Hindlimb muscle (tissue), 1 donor: ENCODE measurements at regions not wholly inside any gene's neighbourhood (a gene's known extent, or its start where the extent isn't known, plus 50 kb on each side); places are given as distances from the start of the nearest gene placed in this dataset.
"Not testable (repeated sequence)": the region's sequence is repeated elsewhere in the genome, so short reads cannot be mapped to it uniquely, and the experiment has no call there.

Experiments
- DNase-seq: peaks from one replicate; pipeline ENCODE4 v3.0.0-alpha.2; 2013

DNA sequence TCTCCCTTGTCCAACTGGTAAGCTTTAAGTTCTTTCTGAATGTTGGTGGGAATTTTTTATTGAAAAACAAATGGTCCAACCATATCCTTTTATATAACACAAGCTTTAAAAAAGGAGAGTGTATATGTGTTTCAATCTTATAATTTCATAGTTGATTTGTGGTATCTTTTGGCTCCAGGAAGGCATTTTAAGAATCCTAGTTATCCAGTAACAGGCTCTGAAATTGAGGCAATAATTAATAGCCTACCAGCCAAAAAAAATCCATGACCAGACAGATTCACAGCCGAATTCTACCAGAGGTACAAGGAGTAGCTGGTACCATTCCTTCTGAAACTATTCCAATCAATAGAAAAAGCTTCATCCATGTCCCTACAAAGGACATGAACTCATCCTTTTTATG, 141.6 kb downstream of the FZD1 start:
- DNase-seq = not testable (repeated sequence)

DNA sequence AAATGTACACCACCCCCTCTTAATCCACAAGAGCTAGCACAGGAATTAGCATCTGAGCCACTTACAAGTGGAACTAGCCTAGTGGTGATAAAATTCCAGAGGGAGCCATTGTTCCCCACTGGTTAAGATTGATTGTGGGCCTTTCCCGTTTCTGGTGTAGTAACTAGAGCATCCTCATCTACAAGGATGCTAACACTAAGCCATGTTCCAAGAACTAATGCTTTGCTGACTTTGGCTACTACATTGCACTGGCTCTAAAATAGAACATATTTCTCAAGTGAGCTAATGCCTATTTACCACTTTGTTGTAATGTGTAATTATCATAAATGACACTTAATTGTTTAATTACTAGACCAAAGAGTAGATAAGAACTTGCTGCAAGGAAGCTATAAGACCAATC, 143.7 kb downstream of the FZD1 start:
- no peak for DNase-seq

DNA sequence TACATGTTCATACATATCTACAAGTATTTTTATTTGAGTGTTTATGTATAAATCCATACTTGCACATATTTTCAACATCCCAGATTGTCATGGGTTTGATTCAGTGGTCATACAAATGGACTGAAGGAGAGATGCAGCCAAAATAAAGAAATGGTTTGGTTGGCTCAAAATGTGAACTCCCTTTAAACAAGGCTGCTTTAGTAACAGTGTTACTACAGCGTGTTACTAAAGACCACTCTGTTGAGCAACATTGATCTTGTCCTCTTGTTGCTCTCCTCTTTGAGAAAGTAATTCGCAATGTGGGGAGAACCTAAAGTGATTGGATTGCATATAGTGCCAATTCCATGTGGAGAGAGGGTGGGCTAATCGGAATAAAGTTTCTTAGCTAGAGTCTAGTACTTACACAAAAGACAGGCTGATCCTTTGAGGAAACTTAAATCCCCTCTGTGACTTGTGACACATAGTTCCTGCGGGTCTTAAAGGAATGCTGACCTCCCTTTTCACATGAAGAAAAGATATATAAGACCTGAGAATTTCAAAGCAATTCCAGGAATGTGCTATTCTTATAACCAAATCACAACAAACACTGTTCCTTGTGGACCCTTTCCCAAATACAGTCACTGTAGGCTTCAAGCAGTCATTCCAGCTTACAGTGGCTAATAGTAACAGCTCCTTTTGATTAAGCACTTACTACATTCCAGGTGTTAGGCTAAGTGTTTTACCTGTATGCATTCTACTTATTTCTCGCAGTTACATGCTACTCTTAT, 144.3 kb downstream of the FZD1 start:
- DNase-seq = no peak

DNA sequence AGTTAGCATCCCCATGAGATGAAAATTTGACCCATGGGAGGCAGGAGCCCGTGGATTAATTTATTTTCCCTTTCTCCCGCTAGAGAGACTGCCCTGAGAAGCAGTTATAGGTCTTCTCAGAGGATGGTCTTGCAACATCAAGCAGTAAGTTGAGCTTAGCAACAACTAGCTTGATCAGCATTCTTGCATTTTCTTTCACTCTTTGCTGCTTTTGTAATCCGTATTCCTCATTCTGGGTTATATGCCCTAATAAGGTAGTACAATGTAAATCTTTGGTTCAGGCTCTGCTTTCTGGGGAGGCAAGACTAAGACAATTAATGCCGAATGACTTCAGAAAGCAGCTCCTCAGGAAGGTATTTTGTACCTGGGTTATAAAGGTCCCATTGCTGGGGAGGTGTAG, 146.8 kb downstream of the FZD1 start:
- DNase-seq = no peak

DNA sequence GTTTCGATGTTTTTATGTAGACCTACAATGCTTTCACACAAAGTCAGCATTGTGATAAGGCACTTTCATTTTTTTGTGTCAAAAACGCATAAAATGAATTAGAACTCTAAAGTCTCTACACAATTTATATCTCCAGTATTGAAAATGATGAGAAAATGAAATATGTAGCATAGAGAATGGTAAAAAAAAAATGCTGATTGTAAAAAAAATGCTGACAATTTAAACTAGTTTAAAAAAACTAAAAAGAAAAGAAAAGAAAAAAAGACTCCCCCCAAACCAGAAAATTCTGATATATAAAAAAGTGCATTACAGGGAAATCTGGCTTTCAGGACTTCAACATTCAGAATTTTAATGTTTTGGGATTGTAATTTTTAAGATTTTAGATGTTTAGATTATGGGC, 148.1 kb downstream of the FZD1 start:
- no peak for DNase-seq

DNA sequence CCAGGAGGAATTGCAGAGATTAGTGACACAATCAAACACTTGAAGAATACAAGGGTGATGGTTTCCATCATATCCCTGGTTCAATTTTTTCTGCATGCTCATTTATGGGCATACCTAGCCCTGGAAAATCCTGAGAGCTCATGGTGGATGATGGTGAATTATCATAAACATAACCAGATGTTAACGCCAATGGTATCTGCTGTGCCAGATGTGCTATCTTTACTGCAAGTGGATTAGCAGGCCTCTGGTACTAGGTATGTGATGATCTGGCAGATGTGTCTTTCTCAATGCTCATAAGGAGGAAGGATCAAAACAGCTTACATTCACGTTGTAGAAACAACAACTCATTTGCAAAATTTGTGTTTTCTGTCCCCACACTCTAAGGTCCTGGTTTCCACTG, 150.5 kb downstream of the FZD1 start:
- no peak for DNase-seq

DNA sequence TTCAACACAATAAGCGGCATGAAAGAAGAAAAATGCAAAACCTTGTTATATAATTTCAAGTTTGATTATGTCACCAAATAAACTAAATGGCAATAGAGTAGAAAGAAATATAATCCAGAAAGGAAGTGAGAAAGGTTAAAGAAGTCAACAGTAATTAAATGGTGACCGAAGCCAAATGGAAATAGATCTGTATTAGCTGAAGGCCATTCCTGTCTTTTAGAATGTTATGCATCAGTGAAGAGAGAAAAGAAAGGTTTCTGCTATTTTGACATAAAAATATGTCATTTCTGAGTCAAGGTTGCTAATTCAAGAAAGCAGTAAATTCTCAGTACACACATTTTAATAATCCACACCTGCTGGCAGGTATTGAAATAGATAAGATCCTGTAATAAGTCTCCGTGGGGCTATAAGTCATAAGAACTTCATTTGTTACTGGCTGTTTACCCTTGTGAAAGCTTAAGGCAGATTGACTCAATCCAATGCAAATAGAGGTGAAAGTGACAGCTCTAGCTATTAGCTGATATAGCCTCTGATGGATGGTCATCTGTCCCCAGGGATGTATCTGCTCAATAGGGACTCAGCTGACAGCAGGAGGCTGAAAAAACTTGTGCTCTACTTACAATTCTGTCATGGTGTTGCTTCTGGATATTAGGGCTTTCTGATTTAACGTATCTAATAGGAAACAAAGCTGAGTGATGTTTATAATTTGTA, 152.1 kb downstream of the FZD1 start:
- no peak for DNase-seq

DNA sequence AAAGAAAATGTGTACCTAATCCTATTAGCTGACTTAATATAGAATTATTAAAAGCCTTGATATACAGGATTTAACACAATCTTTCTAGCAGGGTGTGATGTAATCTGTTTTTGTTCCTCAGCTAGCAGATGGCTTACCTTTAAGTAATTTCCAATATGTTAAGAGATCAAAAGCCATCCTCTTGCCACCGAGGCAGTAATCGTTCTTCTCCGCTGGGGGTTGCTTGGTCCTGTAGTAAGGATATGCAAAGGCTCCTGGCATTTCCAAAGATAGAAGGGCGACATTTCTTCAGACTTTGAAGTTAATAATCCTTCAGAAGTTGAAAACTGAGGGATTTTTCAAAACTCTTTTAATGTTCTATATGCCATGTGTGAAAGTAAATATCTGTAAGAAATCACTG, 156.4 kb downstream of the FZD1 start:
- no peak for DNase-seq

DNA sequence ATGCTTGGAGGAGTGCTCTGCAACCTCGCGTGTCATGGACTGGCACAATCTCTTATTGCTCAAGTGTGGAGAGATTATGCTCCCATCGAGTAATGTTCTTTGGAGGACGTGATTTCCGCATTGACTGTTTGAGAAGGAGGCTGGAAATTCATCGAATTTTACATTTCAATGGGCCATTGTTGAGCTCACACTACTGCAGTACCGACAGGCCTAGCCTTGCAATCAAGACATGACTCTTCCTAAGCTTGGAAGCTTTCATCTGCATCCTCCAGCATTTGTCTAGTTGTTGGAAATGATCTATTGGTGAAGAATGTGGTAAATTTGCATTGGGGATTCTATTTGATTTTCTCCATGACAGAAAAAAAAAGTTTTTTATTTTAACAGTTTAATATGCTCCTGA, 156.8 kb downstream of the FZD1 start:
- DNase-seq = no peak

DNA sequence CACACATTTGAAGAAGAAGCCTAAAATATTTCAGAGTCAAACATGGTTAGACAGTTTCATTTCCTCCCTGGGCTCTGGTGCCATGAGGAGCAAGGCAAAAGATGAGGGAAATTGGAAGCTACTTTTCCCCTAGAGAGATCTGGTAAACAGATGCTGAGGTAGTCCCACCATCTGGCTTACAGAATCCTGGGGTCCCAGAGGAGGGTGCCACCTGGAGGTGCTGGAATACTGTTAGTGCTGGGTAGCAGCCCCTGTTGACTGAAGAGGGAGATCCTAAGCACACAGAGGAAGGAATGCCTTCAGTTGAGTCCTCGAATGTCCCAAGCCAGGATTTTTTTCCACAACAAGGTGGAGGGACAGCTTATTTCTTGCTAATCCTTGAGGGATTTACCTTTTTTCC, 160.1 kb downstream of the FZD1 start:
- DNase-seq = no peak

DNA sequence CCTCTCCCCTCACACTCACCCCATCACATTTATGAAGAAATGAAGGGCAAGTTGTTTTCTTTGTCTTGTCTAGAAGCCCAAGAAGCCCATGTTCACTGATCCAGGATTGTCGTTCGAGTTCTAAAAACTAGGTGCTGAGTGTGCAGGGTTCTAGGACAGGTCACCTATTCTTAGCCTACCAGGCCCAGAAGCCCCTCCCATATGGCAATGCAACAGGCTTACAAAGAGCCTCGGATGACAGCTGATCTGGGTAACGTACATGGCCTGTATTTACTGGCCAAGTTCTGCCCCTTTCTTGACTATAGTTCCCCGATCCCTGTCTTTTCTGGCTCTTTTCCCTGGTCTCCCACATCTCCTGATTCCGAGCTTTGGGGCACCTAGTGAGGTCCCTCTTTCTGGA, 160.9 kb downstream of the FZD1 start:
- DNase-seq = no peak

DNA sequence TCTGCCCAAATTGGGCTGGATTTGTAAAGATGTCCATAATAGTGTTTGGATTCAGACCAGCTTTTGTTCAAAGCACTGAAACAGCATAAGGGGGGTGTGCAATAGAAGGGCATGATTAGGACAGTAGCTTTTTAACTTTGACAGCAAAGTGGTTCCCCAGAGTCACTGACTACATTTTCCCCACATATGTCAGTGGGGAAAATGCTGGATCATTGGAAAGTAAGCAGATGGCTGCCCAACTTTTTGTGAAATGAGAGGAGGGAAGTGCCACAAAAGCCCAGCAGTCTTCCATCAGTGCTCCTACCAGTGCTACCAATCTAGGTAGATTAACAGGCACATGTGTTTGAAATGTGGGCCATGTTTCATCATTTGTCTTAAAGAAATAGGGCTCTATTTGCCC, 162.8 kb downstream of the FZD1 start:
- DNase-seq = no peak

DNA sequence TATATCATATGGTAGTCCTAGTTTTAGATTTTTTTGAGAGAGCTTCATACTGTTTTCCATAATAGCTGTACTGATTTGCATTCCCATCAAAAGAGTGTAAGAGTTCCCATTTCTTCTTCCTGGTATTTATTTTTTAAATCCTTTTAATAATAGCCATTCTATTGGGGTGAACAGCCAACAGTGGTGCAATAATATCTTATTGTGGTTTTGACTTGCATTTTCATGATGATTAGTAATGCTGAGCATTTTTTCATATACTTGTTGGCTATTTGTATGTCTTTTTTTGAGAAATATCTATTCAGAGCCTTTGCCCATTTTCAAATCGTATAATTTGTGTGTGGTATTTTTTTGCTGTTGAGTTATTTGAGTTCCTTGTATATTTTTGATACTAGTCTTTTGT, 167.4 kb downstream of the FZD1 start:
- DNase-seq = no peak

DNA sequence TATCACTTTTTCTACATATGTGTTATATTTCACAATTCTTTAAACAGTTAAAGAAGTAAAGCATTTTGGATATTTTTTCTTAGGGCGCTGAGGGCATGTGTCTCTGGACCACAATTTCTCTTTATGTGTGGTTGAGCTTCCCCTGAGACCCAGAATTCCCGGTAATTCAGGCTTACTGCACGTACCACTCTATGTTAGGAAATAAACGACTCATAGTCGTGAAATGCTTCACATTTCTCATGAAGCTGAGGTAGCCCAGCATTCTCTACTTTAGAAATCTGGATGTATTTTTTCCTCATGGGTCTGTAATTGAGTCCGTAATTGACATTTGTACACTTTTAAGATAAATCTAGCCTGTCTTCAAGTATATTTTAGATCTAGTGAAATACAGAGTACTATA, 170.6 kb downstream of the FZD1 start:
- no peak for DNase-seq

DNA sequence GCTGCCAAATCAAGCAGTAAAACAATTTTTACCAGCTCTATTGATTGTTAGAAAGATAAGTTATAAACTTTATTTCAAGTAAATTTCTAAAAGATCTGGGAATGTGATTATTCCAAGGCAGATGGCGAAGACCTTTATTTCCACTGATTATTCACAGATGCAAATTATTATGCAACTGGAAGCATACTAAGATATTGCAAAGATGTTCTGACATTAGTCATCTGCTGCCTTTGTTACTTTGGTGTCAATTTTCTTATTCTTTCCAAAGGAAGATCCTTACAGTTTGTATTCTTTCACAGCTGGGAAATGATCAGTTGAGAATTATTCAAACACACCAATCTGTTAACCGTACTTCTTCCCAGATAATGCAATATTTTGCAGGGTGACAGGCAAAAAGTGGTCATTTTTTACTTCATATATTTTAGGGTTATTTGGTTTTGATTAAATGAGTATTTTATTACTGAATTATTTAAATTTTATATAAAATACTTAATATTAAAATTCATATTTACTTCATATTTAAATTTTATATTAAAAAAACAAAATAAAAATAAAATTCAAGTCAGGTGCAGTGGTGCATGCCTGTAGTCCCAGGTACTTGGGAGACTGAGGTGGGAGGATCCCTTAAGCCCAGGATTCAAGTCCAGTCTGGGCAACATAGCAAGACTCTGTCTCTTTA, 171.3 kb downstream of the FZD1 start:
- DNase-seq = no peak

DNA sequence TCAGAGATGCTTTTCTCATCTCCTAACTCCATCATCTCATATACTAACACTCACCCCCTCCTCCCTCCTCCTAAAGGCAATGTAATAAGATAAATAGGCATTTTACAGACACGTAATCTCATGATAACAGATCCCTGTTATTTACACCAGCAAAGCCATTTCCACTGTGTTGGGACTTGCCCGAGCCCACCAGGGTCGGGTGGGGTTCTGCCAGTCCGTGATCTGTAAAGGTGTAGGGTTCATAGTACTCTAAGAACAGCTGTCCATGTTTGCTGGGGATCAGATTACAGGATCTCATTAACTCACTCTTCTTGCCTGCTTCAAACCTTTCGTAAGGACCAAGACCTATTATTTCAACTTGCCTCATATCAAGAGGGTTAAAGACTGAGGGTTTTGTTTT, 172.4 kb downstream of the FZD1 start:
- DNase-seq = no peak

DNA sequence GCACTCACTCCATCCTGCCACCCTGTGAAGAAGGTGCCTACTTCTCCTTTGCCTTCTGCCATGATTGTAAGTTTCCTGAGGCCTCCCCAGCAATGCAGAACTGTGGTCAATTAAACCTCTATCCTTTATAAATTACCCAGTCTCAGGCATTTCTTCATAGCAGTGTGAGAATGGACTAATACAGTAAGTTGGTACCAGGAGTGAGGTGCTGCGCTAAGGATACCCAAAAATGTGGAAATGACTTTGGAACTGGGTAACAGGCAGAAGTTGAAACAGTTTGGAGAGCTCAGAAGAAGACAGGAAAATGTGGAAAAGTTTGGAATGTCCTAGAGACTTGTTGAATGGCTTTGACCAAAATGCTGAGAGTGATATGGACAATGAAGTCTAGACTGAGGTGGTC, 176.0 kb downstream of the FZD1 start:
- not testable (repeated sequence) for DNase-seq

DNA sequence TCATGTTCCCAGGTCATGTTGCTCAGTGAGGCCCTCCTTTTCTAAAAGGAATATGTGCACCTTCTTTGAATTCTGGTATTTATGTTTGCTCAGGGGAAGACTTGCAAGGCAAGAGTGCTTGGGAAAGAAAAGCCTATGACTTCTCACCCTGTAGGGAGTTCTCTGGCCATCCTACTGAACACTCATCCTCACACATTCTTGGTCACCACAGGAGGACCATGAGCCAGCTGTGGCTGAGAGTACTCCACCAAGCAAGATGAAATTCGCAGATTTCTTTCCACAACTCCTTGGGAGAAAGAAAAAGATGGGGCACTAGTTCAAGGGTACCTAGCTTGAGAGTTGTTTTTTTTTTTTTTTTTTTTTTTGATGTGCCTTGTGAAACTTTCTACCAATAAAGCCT, 179.6 kb downstream of the FZD1 start:
- no peak for DNase-seq

DNA sequence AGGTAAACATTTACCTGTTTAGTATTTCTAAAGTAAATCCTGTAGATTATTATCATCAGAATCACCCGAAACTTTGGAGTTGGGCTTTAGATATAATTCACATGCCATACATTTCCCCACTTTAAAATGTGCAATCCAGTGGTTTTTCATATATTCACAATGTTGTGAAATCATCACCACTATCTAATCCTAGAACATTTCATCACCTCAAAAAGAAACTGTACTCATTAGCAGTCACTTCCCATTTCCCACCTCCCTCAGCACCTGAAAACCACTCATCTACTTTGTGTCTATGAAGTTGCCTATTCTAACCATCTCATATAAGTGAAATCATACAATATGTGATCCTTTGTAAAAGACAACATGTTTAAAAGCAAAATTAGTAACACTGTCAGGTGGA, 182.6 kb downstream of the FZD1 start:
- DNase-seq = no peak

DNA sequence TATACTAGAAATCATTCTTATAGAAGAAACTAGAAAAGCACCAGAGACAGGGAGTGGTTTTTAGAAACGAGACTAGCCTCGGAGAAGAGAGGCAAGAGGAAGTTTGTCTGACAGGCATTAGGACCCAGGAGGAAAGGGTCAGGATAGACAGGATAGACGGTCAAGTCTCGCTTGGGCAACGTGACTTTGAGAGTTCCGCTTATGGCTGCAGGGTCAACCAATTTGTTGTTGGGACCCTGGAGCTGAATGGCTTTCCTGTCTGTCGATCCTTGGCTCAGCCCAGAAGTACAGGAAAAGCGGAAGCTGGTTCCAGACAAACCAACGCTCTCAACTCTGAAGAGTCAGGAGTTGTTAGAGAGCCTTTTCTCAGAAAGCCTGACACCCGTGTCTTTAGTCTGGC, 191.2 kb downstream of the FZD1 start:
- no peak for DNase-seq

DNA sequence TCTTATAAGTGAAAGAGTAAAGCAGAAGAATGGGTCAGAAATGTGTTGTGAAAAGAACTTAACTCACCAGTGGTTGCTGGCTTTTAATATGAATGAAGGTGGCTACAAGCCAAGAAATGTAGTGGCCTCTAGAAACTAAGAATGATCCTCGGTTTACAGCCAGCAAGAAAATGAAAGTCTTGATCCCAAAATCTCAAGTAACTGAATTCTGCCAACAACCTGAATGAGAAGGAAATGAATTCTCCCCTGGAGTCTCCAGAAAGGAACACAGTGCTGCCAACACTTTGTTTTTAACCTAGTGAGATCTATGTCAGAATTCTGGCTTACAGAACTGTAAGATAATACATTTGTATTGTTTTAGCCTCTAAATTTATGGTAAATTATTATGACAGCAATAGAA, 193.0 kb downstream of the FZD1 start:
- no peak for DNase-seq

DNA sequence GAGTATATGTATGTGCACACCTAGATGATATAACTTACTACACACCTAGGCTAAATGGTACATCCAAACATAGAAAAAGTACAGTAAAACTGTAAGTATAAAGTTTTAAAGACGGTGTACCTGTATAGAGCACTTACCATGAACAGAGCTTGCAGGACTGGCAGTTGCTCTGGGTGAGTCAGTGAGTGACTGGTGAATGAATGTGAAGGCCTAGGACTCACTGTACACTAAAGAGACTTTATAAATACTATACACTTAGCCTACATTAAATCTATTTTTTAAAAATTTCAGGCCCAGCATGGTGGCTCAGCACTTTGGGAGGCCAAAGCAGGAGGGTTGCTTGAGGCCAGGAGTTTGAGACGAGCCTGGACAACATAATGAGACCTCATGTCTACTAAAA, 195.3 kb downstream of the FZD1 start:
- DNase-seq = no peak

DNA sequence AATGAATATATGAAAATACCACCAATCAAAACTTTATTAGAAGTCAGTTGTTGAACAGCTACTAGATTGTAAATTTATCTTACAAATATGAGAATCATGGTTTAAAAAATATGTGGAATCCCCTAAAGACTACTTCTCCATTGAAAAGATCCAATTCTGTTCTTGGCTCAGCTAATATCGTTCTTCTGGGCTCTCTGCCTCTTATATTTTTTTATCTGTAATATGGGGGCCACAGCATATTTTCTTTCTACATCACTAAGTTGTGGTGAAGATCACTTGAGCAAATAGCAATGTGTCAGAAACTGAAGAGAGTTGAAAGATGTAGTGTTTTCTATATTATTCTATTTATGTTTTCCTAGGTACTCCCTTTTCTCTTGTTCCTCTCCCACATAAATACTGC, 198.1 kb downstream of the FZD1 start:
- DNase-seq = no peak

DNA sequence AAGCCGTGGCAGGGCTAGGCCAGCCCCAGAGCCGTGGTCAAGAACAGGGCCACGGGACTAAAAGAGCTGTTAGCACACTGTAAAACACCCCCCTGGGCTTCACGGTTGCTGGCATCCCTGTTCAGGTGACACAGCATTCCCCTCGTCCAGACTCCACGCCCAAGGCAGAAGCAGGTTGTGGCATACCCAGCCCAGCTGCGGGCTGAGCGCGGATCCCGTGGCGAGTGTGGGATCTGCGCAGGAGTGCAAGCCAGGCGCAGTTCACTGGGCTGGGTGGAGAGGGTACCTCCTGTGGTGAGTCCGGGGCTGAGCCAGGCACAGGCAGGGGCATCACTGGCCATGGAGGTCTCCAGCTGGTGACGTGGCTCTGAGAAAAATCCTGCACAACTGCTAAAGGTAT, 199.1 kb downstream of the FZD1 start:
- DNase-seq = no peak
